OCI-LY3 (cell line): ENCODE measurements at regions not wholly inside any gene's neighbourhood (a gene's known extent, or its start where the extent isn't known, plus 50 kb on each side); places are given as distances from the start of the nearest gene placed in this dataset.

ENCODE experiments used
- H2AFZ ChIP-seq: fragments of 200-600, 300-600 bp; shearing (Covaris generic); 2 replicates; pipeline ENCODE4 v1.6.0; 2014; ENCODE audit warnings: antibody characterized with exemption, low read depth, low read length
- H3K27ac ChIP-seq: fragments of 200-600, 300-600 bp; sonication (generic); 2 replicates; pipeline ENCODE4 v1.5.1; 2014; ENCODE audit warnings: mild to moderate bottlenecking, low read length, moderate library complexity, mixed read lengths
- H3K27me3 ChIP-seq: fragments of 200-600, 300-600 bp; sonication (generic); 2 replicates; pipeline ENCODE4 v1.6.1; 2014; ENCODE audit warnings: low read depth, low read length, mixed read lengths
- H3K36me3 ChIP-seq: fragments of 200-600, 300-600 bp; sonication (generic); replicated peaks from 2 replicates; pipeline ENCODE3; 2014; ENCODE audit warnings: low read depth, low read length, mixed read lengths
- H3K4me1 ChIP-seq: fragments of 300-600, 200-600 bp; sonication (generic); 2 replicates; pipeline ENCODE4 v1.6.1; 2014; ENCODE audit warnings: low read length, mixed read lengths
- H3K4me2 ChIP-seq: fragments of 200-600, 300-600 bp; sonication (generic); 2 replicates; pipeline ENCODE4 v1.6.1; 2014; ENCODE audit warnings: low read length, mixed read lengths
- H3K4me3 ChIP-seq: fragments of 300-600, 200-600 bp; sonication (generic); 2 replicates; pipeline ENCODE4 v1.5.1; 2014; ENCODE audit warnings: antibody characterized with exemption, mild to moderate bottlenecking, low read length, moderate library complexity
- H3K79me2 ChIP-seq: fragments of 300-600, 200-600 bp; shearing (Covaris generic); 2 replicates; pipeline ENCODE4 v1.6.1; 2014; ENCODE audit warnings: mild to moderate bottlenecking, low read length, mixed read lengths
- H3K9ac ChIP-seq: fragments of 300-600, 200-600 bp; shearing (Covaris generic); 2 replicates; pipeline ENCODE4 v1.6.0; 2014; ENCODE audit warnings: mild to moderate bottlenecking, low read length, moderate library complexity
- H3K9me3 ChIP-seq: fragments of 200-600, 300-600 bp; shearing (Covaris generic); 2 replicates; pipeline ENCODE4 v1.6.1; 2014; ENCODE audit warnings: low read length, mixed read lengths; ENCODE audit not compliant: insufficient read depth
- H4K20me1 ChIP-seq: fragments of 200-600, 300-600 bp; sonication (generic); 2 replicates; pipeline ENCODE4 v1.6.1; 2016; ENCODE audit warnings: low read length, mixed read lengths; ENCODE audit not compliant: insufficient read depth
- EZH2phosphoT487 ChIP-seq: fragments of 200-600 bp; shearing (Covaris generic); IDR thresholded peaks from 2 replicates; pipeline ENCODE4 v1.6.1; 2018; ENCODE audit warnings: antibody characterized with exemption, mixed run types, low read depth
- TF ChIP-seq, protein P1 (sequence below): fragments of 200-600, 300-600 bp; sonication (generic); IDR thresholded peaks from 2 replicates; pipeline ENCODE4 v1.5.1; 2014; ENCODE audit warnings: antibody characterized with exemption, low read length, low read depth

DNA sequence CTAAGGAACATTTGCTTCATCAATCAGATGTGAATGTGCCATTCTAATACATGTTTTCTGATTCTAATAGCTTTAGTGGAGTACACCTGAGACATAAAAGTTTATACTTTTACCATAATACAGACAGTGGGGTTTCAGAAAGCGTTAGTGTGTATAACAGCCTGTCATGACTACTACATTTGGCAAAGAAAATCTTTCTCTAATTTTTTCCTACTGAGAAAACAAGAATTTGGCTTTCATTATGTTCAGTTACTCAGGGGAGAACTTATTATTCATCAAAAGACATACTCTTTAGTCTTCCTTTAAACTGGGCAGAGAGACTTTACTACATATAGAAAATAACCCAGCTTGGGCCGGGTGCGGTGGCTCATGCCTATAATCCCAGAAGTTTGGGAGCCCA lies 104.9 kb downstream of the PCDH18 start:
- Histone ChIP-seq H2AFZ (no peak overlapping the region), H4K20me1 (no peaks in the 10 kb centered on the region), H3K36me3 (no peaks in the 10 kb centered on the region), H3K27ac (no peak overlapping the region), H3K9me3 (no peaks in the 10 kb centered on the region), H3K27me3 (no peaks in the 10 kb centered on the region), H3K79me2 (no peaks in the 10 kb centered on the region), H3K4me1 (peaks cover 8% of the 10 kb centered on the region), H3K4me3 (no peak overlapping the region), H3K9ac (no peak overlapping the region), H3K4me2 (no peak overlapping the region)
- TF ChIP-seq, protein P1, sequence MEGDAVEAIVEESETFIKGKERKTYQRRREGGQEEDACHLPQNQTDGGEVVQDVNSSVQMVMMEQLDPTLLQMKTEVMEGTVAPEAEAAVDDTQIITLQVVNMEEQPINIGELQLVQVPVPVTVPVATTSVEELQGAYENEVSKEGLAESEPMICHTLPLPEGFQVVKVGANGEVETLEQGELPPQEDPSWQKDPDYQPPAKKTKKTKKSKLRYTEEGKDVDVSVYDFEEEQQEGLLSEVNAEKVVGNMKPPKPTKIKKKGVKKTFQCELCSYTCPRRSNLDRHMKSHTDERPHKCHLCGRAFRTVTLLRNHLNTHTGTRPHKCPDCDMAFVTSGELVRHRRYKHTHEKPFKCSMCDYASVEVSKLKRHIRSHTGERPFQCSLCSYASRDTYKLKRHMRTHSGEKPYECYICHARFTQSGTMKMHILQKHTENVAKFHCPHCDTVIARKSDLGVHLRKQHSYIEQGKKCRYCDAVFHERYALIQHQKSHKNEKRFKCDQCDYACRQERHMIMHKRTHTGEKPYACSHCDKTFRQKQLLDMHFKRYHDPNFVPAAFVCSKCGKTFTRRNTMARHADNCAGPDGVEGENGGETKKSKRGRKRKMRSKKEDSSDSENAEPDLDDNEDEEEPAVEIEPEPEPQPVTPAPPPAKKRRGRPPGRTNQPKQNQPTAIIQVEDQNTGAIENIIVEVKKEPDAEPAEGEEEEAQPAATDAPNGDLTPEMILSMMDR, result no peak
- no peak for TF ChIP-seq EZH2phosphoT487

DNA sequence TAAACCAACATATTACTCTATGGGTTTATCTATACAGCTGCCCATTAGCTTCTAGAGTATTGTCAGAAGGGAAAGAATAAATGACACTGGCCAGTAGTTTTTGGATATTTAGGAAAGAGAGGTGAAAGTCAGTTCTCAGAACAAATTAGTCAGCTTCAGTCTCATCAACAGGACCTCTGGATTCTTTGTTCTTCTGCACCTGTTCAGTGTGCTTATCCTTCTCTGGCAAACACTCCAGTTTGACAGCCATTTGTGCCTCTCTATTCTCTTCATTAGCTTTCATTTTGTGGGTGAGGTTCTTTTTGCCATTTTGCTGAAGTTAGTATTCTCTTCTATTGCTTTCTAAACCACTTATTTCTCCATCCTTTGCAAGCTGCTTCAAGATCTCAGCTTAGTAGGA lies 107.0 kb downstream of the PCDH18 start:
- H4K20me1 ChIP-seq, result no peaks in the 10 kb centered on the region
- no peak overlapping the region for H3K27ac ChIP-seq
- no peaks in the 10 kb centered on the region for H3K9me3 ChIP-seq
- no peaks in the 10 kb centered on the region for H3K79me2 ChIP-seq
- no peaks in the 10 kb centered on the region for H3K27me3 ChIP-seq
- no peak overlapping the region for H3K4me2 ChIP-seq
- H3K4me1 ChIP-seq, result peaks cover 6% of the 10 kb centered on the region
- H3K36me3 ChIP-seq, result no peaks in the 10 kb centered on the region
- H2AFZ ChIP-seq, result no peak overlapping the region
- no peak overlapping the region for H3K9ac ChIP-seq
- no peak for TF ChIP-seq EZH2phosphoT487
- TF ChIP-seq, protein P1, result no peak
- H3K4me3 ChIP-seq, result no peak overlapping the region

DNA sequence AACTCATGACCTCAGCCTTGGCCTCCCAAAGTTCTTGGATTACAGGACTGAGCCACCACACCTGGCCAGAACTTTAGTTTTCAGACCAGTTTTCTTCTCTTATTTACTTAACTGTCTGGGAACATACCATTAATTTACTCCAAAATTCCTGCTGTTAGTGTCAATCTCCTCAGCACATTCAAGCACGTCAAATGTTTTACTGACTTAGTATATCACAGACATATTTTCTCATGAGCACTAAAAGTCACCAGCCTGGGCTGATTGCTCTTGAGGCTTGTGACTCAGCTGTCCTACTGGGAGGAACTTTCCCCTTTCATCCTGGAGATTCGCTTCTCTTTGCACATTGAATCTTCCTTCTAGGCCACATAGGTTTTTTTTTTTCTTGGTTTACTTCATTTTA lies 109.6 kb downstream of the PCDH18 start:
- TF ChIP-seq EZH2phosphoT487, result no peak
- TF ChIP-seq, protein P1, result no peak

DNA sequence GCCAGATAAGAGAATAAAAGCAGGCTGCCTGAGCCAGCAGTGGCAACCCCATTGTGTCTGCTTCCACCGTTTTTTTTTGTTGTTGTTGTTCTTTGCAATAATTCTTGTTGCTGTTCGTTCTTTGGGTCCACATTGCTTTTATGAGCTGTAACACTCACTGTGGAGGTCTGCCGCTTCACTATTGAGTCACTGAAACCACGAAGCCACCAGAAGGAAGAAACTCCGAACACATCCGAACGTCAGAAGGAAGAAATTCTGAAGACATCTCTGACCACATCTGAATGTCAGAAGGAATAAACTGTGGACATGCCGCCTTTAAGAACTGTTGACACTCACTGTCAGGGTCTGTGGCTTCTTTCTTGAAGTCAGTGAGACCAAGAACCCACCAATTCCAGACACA lies 110.5 kb downstream of the PCDH18 start:
- Histone ChIP-seq H3K36me3 (no peaks in the 10 kb centered on the region), H3K27me3 (no peaks in the 10 kb centered on the region), H3K27ac (no peak overlapping the region), H3K9ac (no peak overlapping the region), H3K9me3 (no peaks in the 10 kb centered on the region), H3K79me2 (no peaks in the 10 kb centered on the region), H4K20me1 (no peaks in the 10 kb centered on the region), H3K4me1 (no peaks in the 10 kb centered on the region), H3K4me3 (no peak overlapping the region), H2AFZ (no peak overlapping the region), H3K4me2 (no peak overlapping the region)
- no peak for TF ChIP-seq EZH2phosphoT487
- TF ChIP-seq, protein P1, result no peak

More for the DNA sequence above, 109.6 kb downstream of the PCDH18 start:
- Histone ChIP-seq H2AFZ (no peak overlapping the region), H3K27me3 (no peaks in the 10 kb centered on the region), H3K27ac (no peak overlapping the region), H3K4me2 (no peak overlapping the region), H3K36me3 (no peaks in the 10 kb centered on the region), H3K4me3 (no peak overlapping the region), H3K4me1 (no peaks in the 10 kb centered on the region), H3K9ac (no peak overlapping the region), H4K20me1 (no peaks in the 10 kb centered on the region), H3K9me3 (no peaks in the 10 kb centered on the region), H3K79me2 (no peaks in the 10 kb centered on the region)
